ENCODE measurements at regions not wholly inside any gene's neighbourhood (a gene's known extent, or its start where the extent isn't known, plus 50 kb on each side); places are given as distances from the start of the nearest gene placed in this dataset.

DNA sequence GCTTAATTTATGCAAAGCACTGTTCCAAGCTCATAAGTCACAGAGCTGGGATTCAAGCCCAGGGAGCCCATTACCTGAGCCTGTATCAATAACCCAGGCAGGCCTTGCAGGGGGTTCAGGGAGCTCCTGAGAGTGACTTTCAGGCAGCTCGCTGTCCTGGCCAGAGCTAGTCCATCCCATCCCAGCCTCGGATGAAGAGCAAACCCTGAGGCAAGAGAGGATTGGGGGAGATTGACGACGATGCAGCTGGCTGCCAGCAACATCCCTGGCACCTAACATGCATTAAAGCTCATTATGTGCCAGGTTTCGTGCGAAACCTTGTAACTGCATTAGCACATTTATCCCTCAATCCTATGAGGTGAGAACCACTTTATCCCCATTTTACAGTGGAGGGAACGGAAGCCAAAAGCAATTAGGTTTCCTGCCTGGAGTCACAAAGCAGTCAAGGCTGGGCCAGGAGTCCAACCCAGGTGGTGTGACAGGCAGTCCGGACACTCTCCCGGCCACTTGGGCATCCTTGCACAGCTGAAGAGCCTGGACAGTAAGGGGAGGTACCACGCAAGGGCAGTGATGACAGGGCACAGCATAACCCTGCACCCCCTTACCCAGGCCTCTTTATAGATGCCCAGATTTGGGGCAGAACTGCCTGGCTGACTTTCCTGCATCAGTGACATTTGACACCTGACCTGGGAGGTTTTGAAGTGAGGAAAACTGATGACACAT is 129.8 kb upstream of the CHST15 start:
- Mint-ChIP-seq H3K4me3 (no peak overlapping the region), H3K36me3 (ENCODE audit: low read depth) (peaks cover 4% of the 10 kb centered on the region), H3K4me1 (peaks cover 65% of the 10 kb centered on the region), H3K9me3 (peaks cover 29% of the 10 kb centered on the region), H3K27me3 (ENCODE audit: low read depth) (peaks cover 19% of the 10 kb centered on the region), H3K27ac (peak overlapping the region; percentile 93 to 98 (median 94))
- TF ChIP-seq, protein P1, sequence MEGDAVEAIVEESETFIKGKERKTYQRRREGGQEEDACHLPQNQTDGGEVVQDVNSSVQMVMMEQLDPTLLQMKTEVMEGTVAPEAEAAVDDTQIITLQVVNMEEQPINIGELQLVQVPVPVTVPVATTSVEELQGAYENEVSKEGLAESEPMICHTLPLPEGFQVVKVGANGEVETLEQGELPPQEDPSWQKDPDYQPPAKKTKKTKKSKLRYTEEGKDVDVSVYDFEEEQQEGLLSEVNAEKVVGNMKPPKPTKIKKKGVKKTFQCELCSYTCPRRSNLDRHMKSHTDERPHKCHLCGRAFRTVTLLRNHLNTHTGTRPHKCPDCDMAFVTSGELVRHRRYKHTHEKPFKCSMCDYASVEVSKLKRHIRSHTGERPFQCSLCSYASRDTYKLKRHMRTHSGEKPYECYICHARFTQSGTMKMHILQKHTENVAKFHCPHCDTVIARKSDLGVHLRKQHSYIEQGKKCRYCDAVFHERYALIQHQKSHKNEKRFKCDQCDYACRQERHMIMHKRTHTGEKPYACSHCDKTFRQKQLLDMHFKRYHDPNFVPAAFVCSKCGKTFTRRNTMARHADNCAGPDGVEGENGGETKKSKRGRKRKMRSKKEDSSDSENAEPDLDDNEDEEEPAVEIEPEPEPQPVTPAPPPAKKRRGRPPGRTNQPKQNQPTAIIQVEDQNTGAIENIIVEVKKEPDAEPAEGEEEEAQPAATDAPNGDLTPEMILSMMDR (IDR thresholded peaks at IDR 0.05; ENCODE audit: unreplicated experiment in 3 of 3), result no peak

DNA sequence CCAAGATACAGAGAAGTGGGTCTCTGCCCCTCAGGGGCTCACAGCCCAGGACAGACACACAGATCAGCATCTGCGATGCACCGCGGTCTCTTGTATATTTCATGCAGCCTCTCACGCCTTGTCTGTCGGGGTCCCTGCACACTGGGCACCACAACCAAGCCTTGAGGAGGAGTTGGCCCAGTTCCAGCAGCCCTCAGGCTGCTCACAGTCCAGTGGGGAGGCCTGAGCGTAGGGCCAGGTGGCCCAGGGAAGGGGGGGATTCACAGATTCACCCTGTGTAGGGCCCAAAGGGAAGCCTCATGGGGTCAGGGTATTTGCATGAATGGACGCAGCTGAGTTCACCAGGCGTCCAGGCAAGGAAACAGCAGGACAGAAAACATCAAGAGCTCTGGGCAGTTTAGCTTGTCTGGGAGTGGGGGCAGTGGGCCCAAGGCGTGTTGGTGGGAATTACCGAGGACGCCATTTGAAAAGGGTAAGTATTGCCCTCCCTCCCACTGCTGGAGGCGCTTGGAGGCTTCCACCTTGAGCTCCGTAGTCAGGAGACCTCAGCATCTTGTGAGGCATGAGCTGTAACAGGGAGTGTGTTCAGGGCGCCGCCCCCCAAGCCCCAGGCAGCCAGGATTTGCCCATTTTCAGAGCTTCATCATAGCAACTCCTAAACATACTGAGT is 129.1 kb upstream of the CHST15 start:
- Mint-ChIP-seq H3K36me3 (ENCODE audit: low read depth) (peaks cover 4% of the 10 kb centered on the region), H3K27ac (peak overlapping the region; percentile 93 to 98 (median 94)), H3K9me3 (peaks cover 22% of the 10 kb centered on the region), H3K27me3 (ENCODE audit: low read depth) (peaks cover 20% of the 10 kb centered on the region), H3K4me1 (peaks cover 66% of the 10 kb centered on the region), H3K4me3 (peak overlapping the region; percentile 12 to 72 (median 62))
- TF ChIP-seq, protein P1 (IDR thresholded peaks at IDR 0.05; ENCODE audit: unreplicated experiment in 3 of 3), result no peak

- Mint-ChIP-seq H3K4me1 (peaks cover 73% of the 10 kb centered on the region), H3K9me3 (peaks cover 16% of the 10 kb centered on the region), H3K27ac (peak overlapping the region; percentile 93 to 98 (median 94)), H3K27me3 (ENCODE audit: low read depth) (peaks cover 24% of the 10 kb centered on the region), H3K4me3 (peak overlapping the region; percentile 12 to 72 (median 62)), H3K36me3 (ENCODE audit: low read depth) (no peaks in the 10 kb centered on the region)
- TF ChIP-seq, protein P1 (IDR thresholded peaks at IDR 0.05; ENCODE audit: unreplicated experiment in 3 of 3), result no peak
Measured at GRCh38 chr10:124221356-124222317, 128.2 kb upstream of the CHST15 start.

- Mint-ChIP-seq H3K27me3 (ENCODE audit: low read depth) (peaks cover 22% of the 10 kb centered on the region), H3K27ac (peak overlapping the region; percentile 93 to 98 (median 94)), H3K4me1 (peaks cover 73% of the 10 kb centered on the region), H3K4me3 (peak overlapping the region in 1 of 3 experiments; percentile 33), H3K9me3 (peaks cover 9% of the 10 kb centered on the region), H3K36me3 (ENCODE audit: low read depth) (no peaks in the 10 kb centered on the region)
- TF ChIP-seq, protein P1 (IDR thresholded peaks at IDR 0.05; ENCODE audit: unreplicated experiment in 3 of 3), result no peak
Measured at GRCh38 chr10:124220971-124221355, 127.6 kb upstream of the CHST15 start.

DNA sequence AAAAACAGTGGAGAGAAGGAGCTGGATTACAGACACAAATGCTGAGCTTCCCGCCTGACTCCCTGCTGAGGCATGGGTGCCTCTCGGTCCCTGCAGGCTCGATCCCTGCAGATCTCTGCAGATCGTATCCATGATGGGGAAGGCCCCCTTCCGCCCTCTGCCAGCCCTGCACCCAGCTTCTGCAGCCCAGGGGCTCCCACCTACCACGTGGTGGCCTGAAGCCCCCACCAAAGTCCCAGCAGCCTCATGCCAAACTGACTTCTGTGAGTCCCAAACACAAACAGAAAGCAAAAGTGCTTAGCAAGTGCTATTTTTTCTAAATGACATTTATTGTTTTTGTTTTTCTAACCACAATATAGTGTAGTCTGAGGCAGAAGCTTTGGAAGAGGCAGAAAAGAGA is 127.1 kb upstream of the CHST15 start:
- peaks cover 7% of the 10 kb centered on the region for H3K9me3 Mint-ChIP-seq
- TF ChIP-seq, protein P1 (IDR thresholded peaks at IDR 0.05; ENCODE audit: unreplicated experiment in 3 of 3), result no peak
- H3K4me1 Mint-ChIP-seq, result peaks cover 69% of the 10 kb centered on the region
- peak overlapping the region; percentile 62 to 98 (median 74) for H3K27ac Mint-ChIP-seq
- peaks cover 19% of the 10 kb centered on the region for H3K27me3 Mint-ChIP-seq (ENCODE audit: low read depth)
- H3K4me3 Mint-ChIP-seq, result peak overlapping the region in 1 of 3 experiments; percentile 33
- H3K36me3 Mint-ChIP-seq (ENCODE audit: low read depth), result no peaks in the 10 kb centered on the region

Data from nephron (organoid).